ENCODE measurements at regions not wholly inside any gene's neighbourhood (a gene's known extent, or its start where the extent isn't known, plus 50 kb on each side); places are given as distances from the start of the nearest gene placed in this dataset.

DNA sequence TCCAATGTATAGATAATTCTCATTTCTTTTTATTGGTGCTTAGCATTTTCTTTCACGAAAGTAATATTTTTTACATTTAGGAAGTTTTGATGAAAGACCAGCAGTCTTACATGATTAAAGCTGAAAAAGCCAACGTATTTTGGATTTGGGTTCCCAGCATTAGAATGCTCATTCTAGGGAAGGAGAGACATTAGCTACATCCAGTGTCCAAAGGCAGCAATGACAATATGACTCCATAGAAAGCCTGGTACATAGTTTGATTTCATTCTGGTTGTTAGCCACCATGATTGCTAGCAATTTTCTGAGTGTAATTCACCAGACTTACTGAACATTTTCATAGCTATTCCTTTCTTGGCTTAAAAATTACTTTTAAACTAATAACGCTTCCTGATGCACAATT is 1397.5 kb downstream of the PCDH7 start:
- DNase-seq, result no peak

DNA sequence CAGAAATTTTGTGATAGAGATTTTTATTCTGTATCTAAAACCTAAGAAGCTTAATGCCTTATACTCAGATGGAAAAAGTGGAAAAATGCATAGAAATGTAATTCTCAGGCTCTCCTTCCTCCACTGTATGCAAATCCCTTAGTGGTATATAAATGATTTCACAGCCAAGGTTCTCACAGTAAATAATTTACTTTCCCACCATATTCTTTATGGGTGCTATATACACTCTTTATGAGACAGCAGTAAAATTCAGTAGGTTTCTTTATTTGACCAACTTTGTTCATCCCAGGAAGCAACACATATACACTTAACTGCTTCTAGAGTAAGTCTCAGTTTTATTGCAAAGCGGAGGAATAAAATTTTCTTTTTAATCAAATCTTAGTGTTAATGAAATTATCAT is 1399.7 kb downstream of the PCDH7 start:
- no peak for DNase-seq

DNA sequence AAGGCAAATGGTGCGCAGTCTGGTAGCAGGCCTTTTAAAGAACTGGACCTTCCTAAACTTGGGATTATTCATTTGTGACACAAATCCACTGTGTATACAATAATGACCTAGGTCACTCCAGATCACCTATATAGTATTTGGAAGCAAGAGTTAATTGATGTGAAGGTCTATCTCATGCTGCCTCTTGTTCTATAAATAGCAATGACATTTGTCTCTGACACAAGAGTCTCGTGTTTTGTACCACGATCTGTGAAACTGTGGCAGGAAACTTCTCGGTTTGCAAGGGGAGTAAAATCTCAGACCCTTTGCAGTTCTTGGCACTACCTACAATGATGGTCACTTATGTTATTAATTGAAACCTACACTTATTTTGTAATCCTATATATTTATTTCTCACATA is 1408.4 kb downstream of the PCDH7 start:
- no peak for DNase-seq

DNA sequence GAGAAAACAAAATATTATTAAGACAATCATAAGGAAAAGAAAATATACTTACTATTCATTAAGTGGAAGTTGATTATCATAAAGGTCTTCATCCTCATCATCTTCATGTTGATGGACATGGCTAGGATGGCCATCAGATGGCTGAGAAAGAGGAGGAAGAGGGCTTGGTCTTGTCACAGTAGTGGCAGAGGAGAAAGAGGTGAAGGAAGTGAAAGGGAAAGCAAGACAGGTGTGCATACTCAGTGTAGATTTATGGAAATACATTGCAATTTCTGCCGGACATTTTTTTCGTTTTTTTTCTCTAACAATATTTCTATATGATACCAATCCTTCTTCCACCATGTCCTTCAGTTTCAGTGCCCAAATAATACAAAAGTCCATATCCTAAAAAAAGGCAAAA is 1409.8 kb downstream of the PCDH7 start:
- no peak for DNase-seq

DNA sequence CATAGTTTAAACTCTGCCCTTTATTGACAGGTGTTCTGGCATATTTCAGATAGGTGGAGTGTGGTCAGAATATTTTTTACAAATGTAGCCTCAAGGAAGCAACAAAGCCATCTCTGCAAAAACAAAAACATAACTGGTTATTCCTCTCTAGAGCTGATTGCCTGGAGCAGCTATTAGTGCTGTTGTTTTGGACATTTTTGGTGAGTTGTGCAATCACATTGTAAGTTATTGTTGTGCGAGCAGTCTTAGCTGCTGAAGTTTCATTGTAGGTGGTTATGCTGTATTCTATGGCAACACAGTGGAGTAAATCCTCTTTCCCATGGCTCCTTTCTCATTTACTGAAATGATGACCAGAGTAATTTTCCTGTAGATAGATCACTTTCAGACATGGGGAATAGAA is 1413.0 kb downstream of the PCDH7 start:
- DNase-seq, result no peak

DNA sequence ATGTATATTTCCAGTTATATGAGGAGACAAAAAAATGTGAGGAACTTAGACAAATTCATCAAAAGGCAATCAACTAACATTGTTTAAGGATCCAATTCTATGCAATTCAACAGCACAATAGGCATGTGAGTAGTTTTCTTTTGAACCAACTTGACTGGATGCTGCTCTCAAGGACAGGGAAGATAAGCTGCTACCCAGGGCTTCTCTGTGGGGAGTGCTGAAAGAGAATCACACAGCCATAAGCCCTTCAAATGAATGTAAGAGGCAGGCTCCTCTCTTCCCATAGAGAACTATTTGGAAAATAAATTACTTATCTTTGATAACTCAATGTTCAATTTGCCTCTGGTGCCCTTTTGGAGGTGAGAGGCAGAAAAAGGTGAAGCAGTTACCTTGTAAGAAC is 1413.6 kb downstream of the PCDH7 start:
- DNase-seq, result no peak

DNA sequence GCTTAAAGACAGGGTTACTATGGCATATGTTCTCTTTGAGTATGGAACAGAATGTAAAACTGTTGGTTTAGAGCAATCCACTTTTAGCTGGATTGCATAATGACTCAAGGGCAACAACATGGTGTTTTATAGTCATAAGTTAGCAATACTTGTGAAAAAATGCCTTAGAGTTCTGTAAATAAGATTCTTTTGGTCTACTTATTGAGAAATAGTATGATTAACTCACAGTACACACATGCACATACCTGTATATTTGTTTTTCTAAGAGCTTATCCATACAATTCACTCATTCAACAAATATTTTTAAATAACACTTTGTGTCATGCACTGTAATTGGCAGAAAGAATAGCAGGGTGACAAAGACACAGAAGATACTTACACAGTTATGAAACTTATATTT is 1415.5 kb downstream of the PCDH7 start:
- no peak for DNase-seq

DNA sequence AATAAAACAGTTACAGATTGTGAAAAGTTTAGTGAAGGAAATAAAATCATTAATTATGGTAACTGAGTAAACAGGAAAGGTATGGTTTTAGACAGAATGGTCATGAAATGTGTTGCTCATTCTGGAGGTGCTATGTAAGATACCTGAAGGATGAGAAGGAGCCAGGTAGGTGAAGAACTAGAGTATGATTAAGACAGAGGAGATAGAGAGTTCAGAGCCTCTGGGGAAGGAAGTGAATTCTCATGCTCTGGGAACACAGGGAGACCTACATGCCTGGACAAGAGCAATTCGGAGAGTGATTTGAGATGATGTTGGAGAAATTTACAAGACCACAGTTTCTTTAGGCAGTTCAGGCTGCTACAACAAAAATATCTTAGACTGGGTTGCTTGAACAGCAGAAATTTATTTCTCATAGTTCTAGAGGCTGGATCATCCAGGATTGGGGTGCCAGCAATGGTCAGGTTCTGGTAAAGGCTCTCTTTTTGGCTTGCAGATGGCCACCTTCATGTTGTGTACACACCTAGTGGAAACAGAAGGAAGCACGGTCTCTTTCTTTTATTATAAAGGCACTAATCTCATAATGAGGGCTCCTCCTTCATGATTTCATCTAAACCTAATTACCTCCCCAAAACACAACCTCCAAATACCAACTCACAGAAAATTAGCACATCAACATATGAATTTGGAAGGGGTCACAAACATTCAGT is 1416.1 kb downstream of the PCDH7 start:
- no peak for DNase-seq

DNA sequence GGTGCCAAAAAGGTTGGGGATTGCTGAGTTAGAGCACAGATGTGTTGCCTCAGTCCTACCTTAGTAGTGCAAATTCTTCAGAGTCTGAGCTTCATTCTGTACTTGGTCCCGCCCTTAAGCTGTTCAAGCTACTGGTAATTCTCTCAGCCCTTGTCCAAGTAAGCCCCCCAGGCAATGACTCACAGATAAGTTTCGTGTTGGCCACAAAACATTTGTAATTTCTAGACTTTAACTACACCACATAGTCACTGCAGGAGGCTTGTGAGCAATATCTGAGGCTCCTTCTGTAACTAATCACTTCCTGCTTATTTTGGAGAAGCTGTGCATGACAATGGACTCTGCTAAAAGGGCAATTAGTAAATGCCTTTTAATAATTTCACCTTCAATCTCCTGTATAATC is 1420.5 kb downstream of the PCDH7 start:
- DNase-seq, result no peak

DNA sequence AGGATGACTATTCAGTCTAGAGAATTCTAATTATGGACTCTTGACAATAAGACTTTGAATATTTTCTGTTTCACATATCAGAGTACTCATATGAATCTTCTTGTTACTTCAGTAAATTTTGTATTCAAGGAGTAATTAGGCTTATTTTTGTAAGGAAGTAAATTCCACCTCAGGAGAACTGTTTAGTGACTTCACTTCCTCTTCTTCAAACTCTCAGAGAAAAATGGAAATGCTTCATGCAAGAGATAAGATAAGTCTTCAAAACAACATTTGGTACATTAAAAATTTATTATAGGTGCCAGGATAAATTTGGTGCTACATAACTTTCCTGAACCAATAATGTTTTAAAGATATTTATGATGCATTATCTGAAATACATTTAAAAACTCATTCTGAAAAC is 1421.9 kb downstream of the PCDH7 start:
- DNase-seq, result no peak

DNA sequence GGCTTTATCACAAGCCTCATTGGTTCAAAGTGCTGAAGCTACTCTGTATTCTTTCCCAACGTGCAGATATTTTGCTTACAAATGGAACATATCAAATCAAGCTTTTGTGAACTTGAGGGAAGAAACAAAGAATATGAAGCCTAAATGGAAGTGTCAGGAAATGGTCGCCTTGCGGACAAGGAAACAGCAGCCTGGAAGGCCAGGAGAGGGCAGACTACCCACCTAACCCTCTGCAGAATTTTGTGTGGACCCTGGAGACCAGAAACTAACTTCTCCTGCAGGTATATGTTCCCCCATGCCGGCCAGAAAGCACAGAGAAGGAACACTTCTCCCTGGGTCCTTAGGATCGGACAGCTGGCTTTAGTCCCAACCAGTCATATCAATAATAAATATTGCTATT is 1425.8 kb downstream of the PCDH7 start:
- DNase-seq, result no peak

DNA sequence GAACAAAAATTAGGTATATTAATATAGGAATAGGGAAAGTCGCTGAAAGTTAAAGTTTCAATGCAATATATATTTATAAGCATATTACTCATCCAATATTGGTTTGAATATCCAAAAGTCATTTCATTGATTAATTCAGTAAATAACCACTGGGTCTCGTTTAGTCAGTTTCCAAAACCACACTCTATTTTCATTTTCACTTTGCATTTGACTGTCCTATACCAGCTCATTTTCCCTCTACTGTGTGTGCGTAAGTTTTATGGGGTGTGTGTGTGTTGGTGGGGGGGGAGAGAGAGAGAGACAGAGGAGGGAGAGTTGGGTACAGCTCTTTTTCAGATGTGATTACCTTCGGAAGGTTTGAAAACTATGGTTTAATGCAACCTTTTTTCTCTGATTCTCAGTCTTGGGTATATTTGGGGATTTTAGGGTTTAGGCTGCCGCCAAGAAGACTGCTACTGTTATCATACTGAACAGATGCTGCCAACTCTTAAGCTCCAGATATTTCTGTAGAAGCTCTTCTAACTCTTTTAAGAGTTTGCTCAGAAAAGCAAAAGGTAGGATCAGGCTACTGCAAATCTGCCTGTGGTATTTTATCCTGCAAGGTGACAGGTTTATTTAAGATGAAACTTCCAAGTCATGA is 1427.4 kb downstream of the PCDH7 start:
- no peak for DNase-seq

DNA sequence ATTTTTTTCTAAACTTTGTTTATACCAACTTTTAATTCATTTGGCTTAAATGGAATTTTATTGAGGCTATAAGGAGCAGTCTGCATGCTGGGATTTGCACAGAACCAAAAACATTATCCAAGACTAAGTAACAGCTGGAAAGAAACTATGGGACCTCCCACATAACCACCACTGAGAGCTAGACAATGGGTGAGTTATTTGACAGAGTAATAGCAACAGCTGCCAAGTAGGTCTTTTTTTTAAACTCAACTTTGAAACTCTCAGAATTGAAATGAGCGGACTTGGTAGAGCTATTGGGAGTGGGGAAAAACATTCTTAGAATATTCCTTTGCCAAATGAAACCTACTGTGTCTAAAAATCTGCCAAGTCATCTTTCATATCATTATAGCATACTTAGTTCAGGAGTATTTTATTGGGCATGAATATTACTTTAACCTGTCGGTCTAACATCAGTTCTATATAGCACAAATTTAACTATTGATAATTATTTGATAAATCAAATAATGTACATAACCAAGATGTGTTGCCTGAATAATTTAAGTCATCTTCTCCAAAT is 1428.0 kb downstream of the PCDH7 start:
- DNase-seq, result no peak

DNA sequence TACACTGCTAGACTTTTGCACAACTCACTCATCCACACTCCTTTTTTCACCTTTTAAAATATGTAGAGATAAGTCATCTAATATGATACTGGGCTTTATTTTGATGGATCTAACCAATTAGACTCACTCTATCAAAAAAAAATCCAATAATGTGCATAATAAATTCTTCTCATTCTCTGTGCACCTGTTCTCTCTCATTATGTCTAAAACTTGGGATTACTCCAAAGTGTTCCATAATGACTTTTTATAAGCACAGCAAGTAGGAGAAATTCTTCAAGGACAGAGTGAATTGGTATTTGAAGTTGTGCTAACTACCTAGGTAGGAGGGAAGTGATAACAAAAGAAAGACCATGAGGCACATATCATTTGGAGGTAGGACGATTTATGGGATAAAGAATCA is 1438.8 kb downstream of the PCDH7 start:
- DNase-seq, result no peak

DNA sequence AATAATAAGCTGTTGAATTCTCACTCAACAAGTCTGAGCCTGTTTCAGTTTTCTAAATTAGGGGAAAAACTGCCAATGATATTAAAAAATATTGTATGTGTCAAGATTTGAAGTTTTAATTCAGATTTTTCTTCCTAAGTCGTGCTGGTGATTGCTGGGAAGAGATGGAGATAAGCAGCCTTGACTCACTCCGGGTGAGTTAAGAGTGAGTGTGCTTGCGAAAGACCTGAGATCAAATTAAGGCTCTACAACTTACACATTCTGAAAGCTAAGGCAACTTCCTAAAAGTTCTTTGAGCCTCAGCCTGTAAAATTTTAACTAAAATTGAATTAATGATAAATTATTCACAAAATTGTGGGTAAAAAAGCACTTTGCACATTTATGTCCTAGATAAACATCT is 1441.2 kb downstream of the PCDH7 start:
- no peak for DNase-seq

DNA sequence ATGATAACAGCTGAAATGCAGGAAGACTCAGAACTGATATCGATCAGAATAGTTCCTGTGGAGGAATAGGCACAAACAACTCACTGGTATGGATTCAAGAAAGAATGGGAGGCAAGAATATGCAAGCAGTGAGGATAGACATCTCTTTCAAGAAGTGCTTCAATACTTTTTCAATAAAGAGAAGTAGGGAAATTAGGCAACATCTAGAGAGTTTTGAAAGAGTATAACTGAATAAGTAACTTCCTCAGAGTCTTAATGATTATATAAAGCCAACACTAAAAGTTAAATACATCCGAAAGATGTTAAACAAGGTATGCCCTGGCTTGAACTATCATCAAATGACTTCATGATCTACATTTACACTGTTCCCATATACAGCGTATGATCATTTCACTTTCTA is 1443.0 kb downstream of the PCDH7 start:
- no peak for DNase-seq

DNA sequence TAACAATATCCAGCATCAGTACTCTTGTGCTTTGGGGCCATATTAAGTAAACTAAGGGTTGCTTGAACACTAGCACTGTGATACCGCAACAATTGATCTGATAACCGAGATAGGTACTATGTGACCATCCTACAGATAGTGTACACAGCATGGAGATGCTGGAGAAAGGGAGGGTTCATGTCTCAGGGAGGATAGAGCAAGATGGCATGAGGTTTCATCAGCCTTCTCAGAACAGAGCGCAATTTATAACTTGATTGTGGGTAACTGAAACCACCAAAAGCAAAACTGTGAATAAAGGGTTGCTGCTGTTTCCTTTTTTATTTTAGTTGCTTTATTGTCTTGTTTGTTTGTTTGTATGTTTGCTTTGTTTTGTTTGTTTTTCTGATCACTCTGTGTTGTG is 1449.7 kb downstream of the PCDH7 start:
- no peak for DNase-seq

DNA sequence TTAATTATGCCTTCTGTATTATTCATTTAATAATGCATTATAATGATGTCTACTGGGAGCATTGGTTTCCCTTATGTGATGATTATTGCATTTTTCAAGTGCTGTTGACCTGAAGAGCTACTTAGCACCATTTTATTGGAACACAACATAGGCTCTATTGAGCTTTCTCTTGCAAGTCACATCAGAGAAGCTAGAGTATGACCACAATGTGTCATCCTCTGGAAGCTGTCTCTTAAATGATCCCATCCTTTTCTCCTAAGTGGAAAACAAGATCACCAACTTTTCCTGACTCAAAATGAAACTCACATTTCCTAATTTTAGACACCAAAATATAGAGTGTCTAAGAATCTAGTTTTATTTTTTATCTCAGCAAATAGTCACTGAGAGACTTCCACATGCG is 1451.9 kb downstream of the PCDH7 start:
- no peak for DNase-seq

DNA sequence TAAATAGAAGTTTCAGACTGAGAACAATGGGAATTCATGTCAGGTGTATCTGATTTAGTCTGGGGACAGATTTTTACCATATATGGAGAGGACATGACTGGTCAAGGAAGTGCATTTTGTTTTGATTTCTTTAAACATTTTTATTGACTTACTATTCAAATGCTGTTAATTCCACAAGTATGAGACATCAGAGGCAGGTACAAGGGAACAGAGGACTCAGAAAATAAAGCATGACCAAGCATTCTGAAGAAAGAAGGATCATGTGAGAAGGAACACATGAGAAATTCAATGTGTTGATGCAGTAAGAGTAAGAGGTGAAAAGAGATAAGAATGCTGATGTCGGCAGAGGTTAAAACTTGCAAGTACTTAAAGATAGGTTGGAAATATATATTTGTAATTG is 1452.6 kb downstream of the PCDH7 start:
- DNase-seq, result no peak

DNA sequence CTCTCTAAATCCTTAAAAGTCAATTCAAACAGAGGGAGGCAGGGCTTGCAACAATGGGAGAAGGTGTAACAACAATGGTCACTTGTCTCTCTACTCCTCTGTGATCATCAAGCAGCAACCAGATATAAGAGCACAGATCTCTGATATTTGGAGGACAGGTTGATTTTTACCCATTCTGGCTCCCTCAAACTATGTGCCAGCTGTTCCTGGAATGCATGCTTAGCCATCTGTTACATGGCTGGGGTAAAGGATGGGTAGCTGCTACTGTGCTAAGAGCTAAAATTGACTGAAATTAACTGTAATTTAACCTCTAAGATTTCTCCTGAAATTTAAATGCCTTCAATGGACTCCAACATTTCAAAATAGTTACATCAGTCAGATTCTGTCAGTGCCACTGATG is 1459.9 kb downstream of the PCDH7 start:
- DNase-seq, result no peak

DNA sequence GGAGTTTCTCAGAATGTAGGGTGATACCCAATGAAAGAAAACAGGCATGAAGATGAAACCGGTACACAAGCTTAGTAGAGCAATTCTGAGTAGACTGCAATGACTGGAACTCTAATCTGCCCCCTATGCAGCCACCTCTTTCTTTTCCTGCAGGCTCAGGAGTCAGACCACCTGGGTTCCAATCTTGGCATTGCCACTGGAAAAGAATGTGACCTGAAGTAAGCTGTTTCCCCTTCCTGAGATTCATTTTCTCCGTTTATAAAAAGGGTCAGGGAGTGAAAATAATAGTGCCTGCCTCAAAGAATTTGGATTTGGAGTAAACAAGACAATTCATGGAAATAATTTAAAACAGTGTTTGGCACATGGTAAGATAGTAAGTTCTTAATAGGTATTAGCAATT is 1464.0 kb downstream of the PCDH7 start:
- DNase-seq, result no peak

DNA sequence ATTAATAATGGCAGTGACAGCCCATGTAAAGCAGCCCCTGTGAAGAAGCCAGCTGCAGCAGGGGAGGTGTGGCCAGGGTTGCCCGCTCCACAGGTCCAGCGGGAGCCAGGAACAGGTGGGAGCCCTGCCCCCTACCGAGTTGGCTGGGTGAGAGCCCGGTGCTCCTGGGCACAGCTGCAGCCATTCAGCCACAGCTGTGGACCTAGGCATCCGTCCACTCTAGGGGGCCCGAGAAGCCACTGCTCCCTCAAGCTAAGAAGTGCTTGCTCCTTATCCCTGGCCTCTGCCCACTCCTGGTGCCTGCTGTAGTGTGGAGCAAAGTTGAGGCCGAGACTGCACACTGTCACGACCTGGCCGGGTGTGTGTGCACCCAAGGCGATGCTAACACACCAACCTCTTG is 1469.0 kb downstream of the PCDH7 start:
- no peak for DNase-seq

DNA sequence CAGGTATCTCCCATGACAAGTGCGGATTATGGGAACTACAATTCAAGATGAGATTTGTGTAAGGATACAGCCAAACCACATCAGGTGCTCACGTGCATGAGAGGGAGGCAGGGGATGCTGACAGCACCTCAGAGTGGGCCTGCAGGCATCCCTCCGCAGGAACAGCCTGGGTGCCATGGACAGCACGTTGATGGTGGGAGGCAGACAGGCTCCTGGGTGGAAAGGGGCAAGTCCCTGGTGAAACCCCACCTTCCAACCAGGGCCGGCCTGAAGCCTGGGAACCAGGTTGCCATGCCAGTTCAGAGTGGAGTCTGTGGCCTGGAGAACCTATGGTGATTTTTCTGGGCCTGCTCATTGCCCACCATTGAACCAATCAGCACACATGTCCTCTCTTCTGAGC is 1469.6 kb downstream of the PCDH7 start:
- no peak for DNase-seq

DNA sequence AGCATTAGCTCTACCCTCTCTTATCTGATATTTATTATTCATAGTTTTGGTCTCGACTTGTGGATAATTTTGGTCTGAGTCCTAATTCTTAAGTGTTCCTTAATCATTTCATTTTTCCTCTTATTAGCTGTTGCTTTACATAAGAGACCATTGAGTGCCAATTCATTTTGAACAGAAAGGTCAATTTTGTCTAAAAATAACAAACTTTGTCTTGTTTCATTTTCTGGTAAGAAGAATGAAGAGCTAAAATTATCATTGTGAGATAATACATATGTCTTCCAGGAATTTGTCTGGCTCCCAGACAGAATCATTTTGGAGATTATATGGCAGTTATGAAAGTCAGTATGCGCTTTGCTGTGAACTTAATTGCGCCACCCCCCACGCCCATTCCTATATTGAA is 1471.8 kb downstream of the PCDH7 start:
- no peak for DNase-seq

DNA sequence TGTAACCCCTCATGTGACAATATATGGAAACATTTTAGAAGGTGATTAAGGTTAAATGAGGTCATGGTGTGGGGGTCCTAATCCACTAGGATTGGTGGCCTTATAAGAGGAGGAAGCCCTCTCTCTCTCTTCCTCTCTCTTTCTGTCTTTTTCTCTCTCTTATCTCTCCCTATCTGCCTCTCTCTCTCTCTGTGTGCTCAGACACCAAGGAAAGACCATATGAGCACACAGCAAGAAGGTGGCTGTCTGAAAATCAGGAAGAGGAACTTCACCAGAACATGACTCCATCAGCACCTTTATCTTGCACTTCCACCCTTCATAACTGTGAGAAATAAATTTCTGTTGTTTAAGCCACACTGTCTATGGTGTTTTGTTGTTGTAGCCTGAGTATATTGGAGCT is 1472.2 kb downstream of the PCDH7 start:
- no peak for DNase-seq

Measured in right forelimb (tissue), 1 donor.